H1 (cell line): ENCODE measurements at regions not wholly inside any gene's neighbourhood (a gene's known extent, or its start where the extent isn't known, plus 50 kb on each side); places are given as distances from the start of the nearest gene placed in this dataset.

Source experiments
- CTCF ChIA-PET: fragments of 300-600 bp; sonication (Branson Sonifier 250); formaldehyde crosslinking; loops from one replicate; lab custom pipeline; 2021; ENCODE audit not compliant: partially characterized antibody; lab: Charles Lee
- POLR2A ChIA-PET: fragments of 300-600 bp; sonication (Branson Sonifier 250); formaldehyde crosslinking; loops from one replicate; lab custom pipeline; 2021; ENCODE audit warnings: inconsistent platforms; ENCODE audit not compliant: partially characterized antibody; lab: Charles Lee
- DNase-seq, 2 experiments: peaks; one replicate each; pipeline versions ENCODE4 v3.0.0 to v3.0.0-alpha.2; 2010 to 2022; ENCODE audit warnings: low spot score in 2 of 2, low read depth in 1 of 2, mixed read lengths in 1 of 2
- FAIRE-seq: peaks from 2 replicates; lab custom pipeline; 2011; peaks lifted over from hg19 to GRCh38; lab: Jason Lieb, UNC
- H2AFZ ChIP-seq: 2 replicates; pipeline ENCODE4 v1.8.1; 2012; ENCODE audit warnings: low read length, inconsistent platforms
- H2AK5ac ChIP-seq: 2 replicates; pipeline ENCODE4 v1.6.1; 2013; ENCODE audit warnings: low read depth, low read length
- H2BK120ac ChIP-seq: replicated peaks from 2 replicates; pipeline ENCODE3; 2013; ENCODE audit warnings: low read depth, low read length, inconsistent platforms
- H2BK12ac ChIP-seq: 2 replicates; pipeline ENCODE4 v1.6.1; 2013; ENCODE audit warnings: low read depth, low read length
- H2BK15ac ChIP-seq: 2 replicates; pipeline ENCODE4 v1.6.1; 2013; ENCODE audit warnings: low read length
- H2BK20ac ChIP-seq: 2 replicates; pipeline ENCODE4 v1.6.1; 2013; ENCODE audit warnings: low read length
- H2BK5ac ChIP-seq: 2 replicates; pipeline ENCODE4 v1.6.1; 2013; ENCODE audit warnings: low read depth, low read length
- H3K14ac ChIP-seq: 2 replicates; pipeline ENCODE4 v1.6.1; 2013; ENCODE audit warnings: inconsistent platforms; ENCODE audit not compliant: insufficient read length
- H3K18ac ChIP-seq: 2 replicates; pipeline ENCODE4 v1.6.1; 2013; ENCODE audit warnings: low read length; ENCODE audit errors: extremely low read depth
- H3K23ac ChIP-seq: 2 replicates; pipeline ENCODE4 v1.6.1; 2013; ENCODE audit warnings: inconsistent platforms; ENCODE audit not compliant: insufficient read length
- H3K23me2 ChIP-seq: 2 replicates; pipeline ENCODE4 v1.6.1; 2013; ENCODE audit warnings: low read depth, low read length
- H3K27ac ChIP-seq: 2 replicates; pipeline ENCODE4 v1.6.1; 2011; ENCODE audit warnings: low read depth, low read length, inconsistent platforms
- H3K27me3 ChIP-seq, 4 experiments: replicated peaks in 1 of 4; 1 replicate in 1 of 4; 2 replicates in 3 of 4; pipeline versions ENCODE4 v1.6.1 to v1.8.1; 2011 to 2013; ENCODE audit warnings: low read length in 3 of 4, mild to moderate bottlenecking in 3 of 4, inconsistent platforms in 2 of 4, mixed read lengths in 2 of 4, moderate library complexity in 1 of 4; ENCODE audit not compliant: control insufficient read depth in 3 of 4, insufficient read depth in 3 of 4; ENCODE audit errors: extremely low read depth in 1 of 4
- H3K36me3 ChIP-seq, 4 experiments: 2 replicates each; pipeline versions ENCODE4 v1.6.1 to v1.8.1; 2011 to 2013; ENCODE audit warnings: mild to moderate bottlenecking in 4 of 4, low read length in 3 of 4, moderate library complexity in 2 of 4, control low read depth in 1 of 4, inconsistent platforms in 1 of 4; ENCODE audit not compliant: insufficient read depth in 4 of 4, control insufficient read depth in 2 of 4
- H3K4ac ChIP-seq: replicated peaks from 2 replicates; pipeline ENCODE3; 2013; ENCODE audit warnings: low read length, low read depth, mixed read lengths, inconsistent platforms; ENCODE audit not compliant: insufficient read length
- H3K4me1 ChIP-seq, 4 experiments: replicated peaks in 1 of 4; 1 replicate in 1 of 4; 2 replicates in 3 of 4; pipeline versions ENCODE4 v1.6.1 to v1.8.1; 2011 to 2013; ENCODE audit warnings: low read length in 3 of 4, inconsistent platforms in 2 of 4, mixed read lengths in 1 of 4; ENCODE audit not compliant: insufficient read depth in 4 of 4, control insufficient read depth in 3 of 4
- H3K4me2 ChIP-seq, 2 experiments: 2 replicates each; pipeline versions ENCODE4 v1.6.1 to v1.8.1; 2011 to 2013; ENCODE audit warnings: low read depth in 2 of 2, low read length in 2 of 2, control low read depth in 1 of 2, inconsistent platforms in 1 of 2, mild to moderate bottlenecking in 1 of 2; ENCODE audit not compliant: insufficient read depth in 1 of 2
- H3K4me3 ChIP-seq, 4 experiments: fragments of 200-600, 300-600 bp in 1 of 4; sonication (generic), shearing (Covaris generic), sonication (Bioruptor Twin) in 1 of 4; 2 replicates each; pipeline versions ENCODE4 v1.5.1 to v1.8.1; 2011 to 2016; ENCODE audit warnings: low read length in 4 of 4, low read depth in 3 of 4, control low read depth in 2 of 4, inconsistent platforms in 2 of 4, mild to moderate bottlenecking in 2 of 4, mixed read lengths in 1 of 4, moderate library complexity in 1 of 4; ENCODE audit not compliant: insufficient read depth in 2 of 4; ENCODE audit errors: extremely low read depth in 1 of 4
- H3K56ac ChIP-seq: replicated peaks from 2 replicates; pipeline ENCODE3; 2013; ENCODE audit warnings: low read depth, mild to moderate bottlenecking, mixed read lengths, low read length, inconsistent platforms; ENCODE audit not compliant: insufficient read length
- H3K79me1 ChIP-seq: 2 replicates; pipeline ENCODE4 v1.6.1; 2013; ENCODE audit warnings: low read depth, low read length, control low read depth
- H3K79me2 ChIP-seq, 2 experiments: 2 replicates each; pipeline versions ENCODE4 v1.6.1 to v1.8.1; 2012 to 2013; ENCODE audit warnings: low read length in 2 of 2, mild to moderate bottlenecking in 2 of 2, inconsistent platforms in 1 of 2; ENCODE audit not compliant: insufficient read depth in 2 of 2, control insufficient read depth in 1 of 2
- H3K9ac ChIP-seq, 4 experiments: replicated peaks in 1 of 4; 1 replicate in 1 of 4; 2 replicates in 3 of 4; pipeline versions ENCODE4 v1.6.1 to v1.8.1; 2011 to 2013; ENCODE audit warnings: low read depth in 3 of 4, low read length in 3 of 4, control low read depth in 2 of 4, mild to moderate bottlenecking in 2 of 4, moderate library complexity in 2 of 4, inconsistent platforms in 1 of 4; ENCODE audit errors: extremely low read depth in 1 of 4
- H3K9me3 ChIP-seq, 2 experiments: 2 replicates each; pipeline versions ENCODE4 v1.6.1 to v1.8.1; 2012 to 2013; ENCODE audit warnings: mild to moderate bottlenecking in 2 of 2, moderate library complexity in 2 of 2, control low read depth in 1 of 2, inconsistent platforms in 1 of 2, low read depth in 1 of 2, low read length in 1 of 2, mixed read lengths in 1 of 2; ENCODE audit not compliant: insufficient read depth in 2 of 2
- H4K20me1 ChIP-seq, 2 experiments: replicated peaks in 1 of 2; 2 replicates each; pipeline versions ENCODE3 to v1.8.1; 2011 to 2013; ENCODE audit warnings: inconsistent platforms in 2 of 2, low read length in 2 of 2, mild to moderate bottlenecking in 1 of 2; ENCODE audit not compliant: insufficient read depth in 2 of 2, control insufficient read depth in 1 of 2
- H4K5ac ChIP-seq: 2 replicates; pipeline ENCODE4 v1.6.1; 2013; ENCODE audit warnings: low read length, low read depth, mixed read lengths, inconsistent platforms; ENCODE audit not compliant: insufficient read length
- H4K8ac ChIP-seq: 2 replicates; pipeline ENCODE4 v1.8.0; 2013; ENCODE audit warnings: mild to moderate bottlenecking, moderate library complexity, low read length, inconsistent platforms; ENCODE audit not compliant: insufficient read depth; ENCODE audit errors: extremely low read depth
- H4K91ac ChIP-seq: replicated peaks from 2 replicates; pipeline ENCODE3; 2013; ENCODE audit warnings: low read length, mixed read lengths, inconsistent platforms; ENCODE audit not compliant: insufficient read length
- ASH2L ChIP-seq: fragments of 200-600, 300-600 bp; sonication (generic); IDR thresholded peaks from one replicate; pipeline ENCODE4 v1.7.1; 2017; ENCODE audit warnings: low read length
- BCL11A ChIP-seq, 2 experiments: IDR thresholded peaks; one replicate each; pipeline ENCODE4 v1.6.1; 2011; ENCODE audit warnings: low read depth in 2 of 2, low read length in 2 of 2, mild to moderate bottlenecking in 2 of 2
- BRCA1 ChIP-seq: IDR thresholded peaks from 2 replicates; pipeline ENCODE4 v1.6.1; 2012; ENCODE audit warnings: low read depth, low read length, improper control_type of control experiment
- CBX5 ChIP-seq: fragments of 300-800, 300-1000 bp; sonication (generic); IDR thresholded peaks from 2 replicates; pipeline ENCODE4 v1.7.1; 2016; ENCODE audit warnings: antibody characterized with exemption, low read length, low read depth
- CBX8 ChIP-seq: fragments of 300-800, 300-1000 bp; sonication (generic); IDR thresholded peaks from 2 replicates; pipeline ENCODE4 v1.7.1; 2016; ENCODE audit warnings: low read depth, low read length, borderline replicate concordance
- EGR1 ChIP-seq: IDR thresholded peaks from 2 replicates; pipeline ENCODE4 v1.6.1; 2011; ENCODE audit warnings: low read depth, low read length, borderline replicate concordance
- JUND ChIP-seq: IDR thresholded peaks from 2 replicates; pipeline ENCODE4 v1.6.1; 2011; ENCODE audit warnings: mild to moderate bottlenecking, improper control_type of control experiment, low read length
- KDM5A ChIP-seq: fragments of 200-600 bp; IDR thresholded peaks from 2 replicates; pipeline ENCODE4 v1.7.1; 2012; ENCODE audit warnings: mild to moderate bottlenecking, low read length, inconsistent platforms, mixed read lengths
- MAFK ChIP-seq: IDR thresholded peaks from 2 replicates; pipeline ENCODE4 v1.6.1; 2012; ENCODE audit warnings: low read depth, mild to moderate bottlenecking, improper control_type of control experiment, low read length
- PHF8 ChIP-seq: fragments of 200-600 bp; sonication (generic); conservative IDR thresholded peaks from 2 replicates; pipeline ENCODE4 v1.7.1; 2012; ENCODE audit warnings: low read depth, mild to moderate bottlenecking, inconsistent platforms, low read length, moderate library complexity
- SP1 ChIP-seq: IDR thresholded peaks from 2 replicates; pipeline ENCODE4 v1.6.1; 2011; ENCODE audit warnings: low read depth, low read length
- SRF ChIP-seq: IDR thresholded peaks from 2 replicates; pipeline ENCODE4 v1.6.1; 2011; ENCODE audit warnings: mild to moderate bottlenecking, low read depth, low read length, moderate library complexity
- YY1 ChIP-seq: IDR thresholded peaks from 2 replicates; pipeline ENCODE4 v1.6.1; 2011; ENCODE audit warnings: low read depth, mild to moderate bottlenecking, low read length
- WGBS, 2 experiments: shearing (Covaris generic) in 1 of 2; methylation state at CpG; one replicate each; pipeline versions ENCODE4 v1.1.6 to v1.1.7; 2013 to 2015; ENCODE audit warnings: low lambda C conversion rate in 2 of 2, mixed read lengths in 2 of 2, inconsistent platforms in 1 of 2, low coverage in 1 of 2, missing lambda C conversion rate in 1 of 2; ENCODE audit not compliant: insufficient replicate concordance in 2 of 2, insufficient coverage in 1 of 2, insufficient read length in 1 of 2; ENCODE audit errors: extremely low coverage in 1 of 2, missing lambda C conversion rate in 1 of 2; 5-methylcytosine and 5-hydroxymethylcytosine counted together

DNA sequence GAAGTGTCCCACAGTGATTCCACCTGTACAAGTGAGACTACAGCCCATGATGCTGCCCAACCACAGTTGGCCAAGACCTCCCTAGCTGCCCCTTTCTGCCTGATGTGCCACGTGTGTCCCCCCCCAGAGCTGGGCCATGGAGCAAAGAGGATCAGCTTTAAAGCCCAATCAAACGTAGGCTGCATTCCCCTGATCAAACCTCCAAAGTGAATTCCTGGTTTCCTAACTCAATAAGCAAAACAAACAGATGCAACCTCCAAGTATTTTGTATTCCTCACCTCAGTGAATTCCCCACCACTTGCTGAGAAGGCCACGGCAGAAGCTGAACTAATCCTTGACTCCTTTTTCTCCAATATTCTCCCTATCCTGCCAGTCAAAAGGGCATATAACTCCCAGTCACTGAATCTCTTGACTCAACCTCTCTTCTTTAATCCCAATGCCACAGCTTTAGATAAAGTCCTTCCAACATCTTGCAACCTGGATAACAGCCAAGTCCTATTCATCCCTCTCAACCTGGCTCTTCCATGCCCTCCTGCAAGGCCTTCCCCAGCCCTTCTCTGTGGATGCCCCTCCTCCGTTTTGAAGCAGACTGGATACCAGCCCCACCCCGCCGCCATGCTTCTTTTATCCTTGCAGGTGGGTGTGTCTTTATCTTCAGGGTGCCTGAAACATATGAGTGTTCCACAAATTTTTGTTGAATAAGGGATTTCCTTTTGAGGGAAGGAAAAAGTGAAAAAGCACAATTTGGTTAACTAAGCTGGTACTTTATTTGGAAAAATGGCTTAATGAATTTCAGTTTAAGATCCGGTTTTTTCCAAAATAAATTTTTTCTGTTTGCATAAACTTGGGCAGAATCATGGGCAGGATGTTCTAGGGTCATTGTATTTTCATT is 285.2 kb upstream of the MKLN1 start:
- Histone ChIP-seq H2AFZ (no peak overlapping the region), H2BK120ac (no peak overlapping the region), H2BK15ac (no peak overlapping the region), H3K18ac (no peak overlapping the region), H3K4me2 (peak overlapping the region; percentile 31 to 49), H3K27me3 (no peaks in the 10 kb centered on the region), H2AK5ac (no peak overlapping the region), H3K27ac (peak overlapping the region; percentile 26; the same call in 1 of the 2 replicates), H2BK20ac (no peak overlapping the region), H3K23ac (no peak overlapping the region), H3K4me3 (peak overlapping the region in 1 of 4 experiments; percentile 22; a peak in 2 of 8 replicates), H3K9ac (no peak overlapping the region), H3K79me1 (no peaks in the 10 kb centered on the region; the same call in 1 of the 2 replicates), H2BK12ac (no peak overlapping the region), H3K4ac (no peak overlapping the region), H3K36me3 (peaks cover 0 to 5% (median 0%) of the 10 kb centered on the region in 4 experiments; a peak in 2 of 8 replicates), H3K4me1 (peaks cover 3 to 11% (median 7%) of the 10 kb centered on the region in 4 experiments; a peak in 4 of 7 replicates), H4K5ac (no peak overlapping the region), H4K20me1 (no peaks in the 10 kb centered on the region), H3K14ac (no peak overlapping the region), H3K9me3 (peaks cover 0 to 4% of the 10 kb centered on the region in 2 experiments; a peak in 2 of 4 replicates), H2BK5ac (0 out of 2 replicates have a peak overlapping the region, but pooled peaks have one; percentile 35), H4K8ac (no peak overlapping the region), H3K79me2 (peaks cover 0 to 24% of the 10 kb centered on the region in 2 experiments; a peak in 2 of 4 replicates), H3K56ac (no peak overlapping the region), H4K91ac (no peak overlapping the region), H3K23me2 (no peaks in the 10 kb centered on the region)
- CTCF ChIA-PET = interaction anchor here (0.6 to 4.1 kb wide), 12 partner anchors 15 to 861 kb away, joined by 3 to 61 read pairs (median 3); no protein-coding TSS in a partner anchor
- DNase-seq (no peak), FAIRE-seq (peak; percentile 52)
- WGBS, 2 experiments = 56% methylated on average over 7 of the region's 7 CpGs; no CpG with 5 or more reads in 1 of the 2 experiments
- POLR2A ChIA-PET = interaction anchor here (0.7 to 0.8 kb wide), 2 partner anchors 11 to 146 kb away, joined by 3 to 4 read pairs; no protein-coding TSS in a partner anchor
- TF ChIP-seq CBX8 = no peak
- no peak for TF ChIP-seq JUND
- TF ChIP-seq SP1 = 0 out of 2 replicates have a peak, but pooled peaks have one; percentile 14
- TF ChIP-seq YY1 = no peak
- no peak for TF ChIP-seq BRCA1
- no peak for TF ChIP-seq KDM5A
- TF ChIP-seq BCL11A (IDR thresholded peaks at IDR 0.05; ENCODE audit: low read depth in 2 of 2, low read length in 2 of 2) = no peak
- TF ChIP-seq EGR1 = no peak
- TF ChIP-seq PHF8 = no peak
- TF ChIP-seq ASH2L = peak; percentile 73
- TF ChIP-seq CBX5 = no peak
- TF ChIP-seq SRF = no peak
- TF ChIP-seq MAFK = no peak
